ENCODE measurements at regions not wholly inside any gene's neighbourhood (a gene's known extent, or its start where the extent isn't known, plus 50 kb on each side); places are given as distances from the start of the nearest gene placed in this dataset.

DNA sequence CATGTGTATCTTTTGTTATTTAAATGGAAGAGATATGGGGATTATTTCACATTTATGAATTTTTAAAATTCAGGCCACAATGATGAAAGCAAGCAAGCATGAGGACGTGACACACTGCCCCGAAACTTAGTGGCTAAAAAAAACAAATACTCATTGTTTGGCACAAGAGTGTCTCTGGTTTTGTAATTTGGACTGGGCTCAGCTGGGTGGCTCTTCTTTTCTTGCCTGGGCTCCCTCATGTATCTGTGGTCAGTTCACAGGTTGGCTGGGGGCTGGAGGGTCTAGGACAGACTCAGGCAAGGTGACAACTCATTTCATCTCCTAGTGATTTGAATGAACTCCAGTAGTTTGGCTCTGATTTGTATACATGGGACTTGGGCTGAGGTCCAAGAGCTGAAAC is 238.4 kb upstream of the PRKX start:
- Histone ChIP-seq H3K36me3 (ENCODE audit: control insufficient read depth in 4 of 4, insufficient read depth in 3 of 4, low read depth in 1 of 4, low read length in 3 of 4) (no peaks in the 10 kb centered on the region), H3K9me3 (ENCODE audit: control insufficient read depth in 4 of 4, low read length in 3 of 4) (no peaks in the 10 kb centered on the region), H3K27me3 (ENCODE audit: control insufficient read depth in 4 of 4, insufficient read depth in 4 of 4, low read length in 3 of 4) (no peaks in the 10 kb centered on the region), H3K4me1 (ENCODE audit: control insufficient read depth in 4 of 4, insufficient read depth in 4 of 4, low read length in 3 of 4) (no peaks in the 10 kb centered on the region), H3K27ac (ENCODE audit: low read depth in 1 of 2, low read length in 2 of 2) (no peak overlapping the region), H3K9ac (ENCODE audit: low read depth in 1 of 2, low read length in 2 of 2) (no peak overlapping the region), H3K4me3 (ENCODE audit: low read depth in 1 of 3, low read length in 3 of 3) (no peak overlapping the region)
- no peak for TF ChIP-seq RXRA (IDR thresholded peaks at IDR 0.05)
- TF ChIP-seq FOXA1 (IDR thresholded peaks at IDR 0.05), result no peak
- TF ChIP-seq GABPA (IDR thresholded peaks at IDR 0.05 in 1 of 2, conservative IDR thresholded peaks at IDR 0.05 in 1 of 2), result no peak
- no peak for TF ChIP-seq NR2F2 (IDR thresholded peaks at IDR 0.05)
- no peak for TF ChIP-seq EGR1 (IDR thresholded peaks at IDR 0.05; ENCODE audit: low read depth in 2 of 2)
- TF ChIP-seq YY1 (IDR thresholded peaks at IDR 0.05), result no peak
- TF ChIP-seq HNF4A (conservative IDR thresholded peaks at IDR 0.05), result no peak
- no peak for TF ChIP-seq RAD21 (IDR thresholded peaks at IDR 0.05)
- TF ChIP-seq, protein P1, sequence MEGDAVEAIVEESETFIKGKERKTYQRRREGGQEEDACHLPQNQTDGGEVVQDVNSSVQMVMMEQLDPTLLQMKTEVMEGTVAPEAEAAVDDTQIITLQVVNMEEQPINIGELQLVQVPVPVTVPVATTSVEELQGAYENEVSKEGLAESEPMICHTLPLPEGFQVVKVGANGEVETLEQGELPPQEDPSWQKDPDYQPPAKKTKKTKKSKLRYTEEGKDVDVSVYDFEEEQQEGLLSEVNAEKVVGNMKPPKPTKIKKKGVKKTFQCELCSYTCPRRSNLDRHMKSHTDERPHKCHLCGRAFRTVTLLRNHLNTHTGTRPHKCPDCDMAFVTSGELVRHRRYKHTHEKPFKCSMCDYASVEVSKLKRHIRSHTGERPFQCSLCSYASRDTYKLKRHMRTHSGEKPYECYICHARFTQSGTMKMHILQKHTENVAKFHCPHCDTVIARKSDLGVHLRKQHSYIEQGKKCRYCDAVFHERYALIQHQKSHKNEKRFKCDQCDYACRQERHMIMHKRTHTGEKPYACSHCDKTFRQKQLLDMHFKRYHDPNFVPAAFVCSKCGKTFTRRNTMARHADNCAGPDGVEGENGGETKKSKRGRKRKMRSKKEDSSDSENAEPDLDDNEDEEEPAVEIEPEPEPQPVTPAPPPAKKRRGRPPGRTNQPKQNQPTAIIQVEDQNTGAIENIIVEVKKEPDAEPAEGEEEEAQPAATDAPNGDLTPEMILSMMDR (IDR thresholded peaks at IDR 0.05; ENCODE audit: low read depth, low read length, missing input control), result no peak
- TF ChIP-seq SP1 (IDR thresholded peaks at IDR 0.05), result no peak
- WGBS, result 59% methylated on average over 2 of the region's 2 CpGs
- no peak for DNase-seq (ENCODE audit: low spot score)

DNA sequence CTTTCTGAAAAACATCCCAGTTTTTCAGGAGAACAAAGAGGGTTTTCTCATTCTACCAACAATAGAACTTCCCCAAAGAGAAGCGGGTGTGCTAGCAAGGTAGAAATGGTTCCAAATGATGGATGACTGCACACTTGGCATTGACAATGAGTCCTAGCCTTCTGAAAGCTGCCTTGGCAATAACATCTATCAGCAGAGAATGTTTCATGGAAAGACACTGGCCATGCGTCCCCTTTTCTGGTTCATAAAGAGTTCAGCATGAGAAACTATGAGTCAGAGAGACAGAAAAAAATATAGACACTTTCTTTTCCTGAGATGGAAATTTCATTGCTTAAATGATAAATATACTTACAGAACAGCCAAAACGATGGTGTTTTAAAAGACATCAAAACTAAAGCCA is 236.9 kb upstream of the PRKX start:
- H3K36me3 ChIP-seq (ENCODE audit: control insufficient read depth in 4 of 4, insufficient read depth in 3 of 4, low read depth in 1 of 4, low read length in 3 of 4), result no peaks in the 10 kb centered on the region
- H3K27me3 ChIP-seq (ENCODE audit: control insufficient read depth in 4 of 4, insufficient read depth in 4 of 4, low read length in 3 of 4), result no peaks in the 10 kb centered on the region
- H3K4me1 ChIP-seq (ENCODE audit: control insufficient read depth in 4 of 4, insufficient read depth in 4 of 4, low read length in 3 of 4), result no peaks in the 10 kb centered on the region
- no peak overlapping the region for H3K27ac ChIP-seq (ENCODE audit: low read depth in 1 of 2, low read length in 2 of 2)
- no peak for DNase-seq (ENCODE audit: low spot score)
- TF ChIP-seq TAF1 (conservative IDR thresholded peaks at IDR 0.05) (no peak), FOXA1 (IDR thresholded peaks at IDR 0.05) (no peak), FOXA2 (IDR thresholded peaks at IDR 0.05) (no peak), JUND (IDR thresholded peaks at IDR 0.05) (no peak), HNF4G (IDR thresholded peaks at IDR 0.05) (no peak), EGR1 (IDR thresholded peaks at IDR 0.05; ENCODE audit: low read depth in 2 of 2) (no peak), RXRA (IDR thresholded peaks at IDR 0.05) (no peak)
- TF ChIP-seq, protein P2, sequence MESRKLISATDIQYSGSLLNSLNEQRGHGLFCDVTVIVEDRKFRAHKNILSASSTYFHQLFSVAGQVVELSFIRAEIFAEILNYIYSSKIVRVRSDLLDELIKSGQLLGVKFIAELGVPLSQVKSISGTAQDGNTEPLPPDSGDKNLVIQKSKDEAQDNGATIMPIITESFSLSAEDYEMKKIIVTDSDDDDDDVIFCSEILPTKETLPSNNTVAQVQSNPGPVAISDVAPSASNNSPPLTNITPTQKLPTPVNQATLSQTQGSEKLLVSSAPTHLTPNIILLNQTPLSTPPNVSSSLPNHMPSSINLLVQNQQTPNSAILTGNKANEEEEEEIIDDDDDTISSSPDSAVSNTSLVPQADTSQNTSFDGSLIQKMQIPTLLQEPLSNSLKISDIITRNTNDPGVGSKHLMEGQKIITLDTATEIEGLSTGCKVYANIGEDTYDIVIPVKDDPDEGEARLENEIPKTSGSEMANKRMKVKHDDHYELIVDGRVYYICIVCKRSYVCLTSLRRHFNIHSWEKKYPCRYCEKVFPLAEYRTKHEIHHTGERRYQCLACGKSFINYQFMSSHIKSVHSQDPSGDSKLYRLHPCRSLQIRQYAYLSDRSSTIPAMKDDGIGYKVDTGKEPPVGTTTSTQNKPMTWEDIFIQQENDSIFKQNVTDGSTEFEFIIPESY (IDR thresholded peaks at IDR 0.05), result no peak
- TF ChIP-seq, protein P3, sequence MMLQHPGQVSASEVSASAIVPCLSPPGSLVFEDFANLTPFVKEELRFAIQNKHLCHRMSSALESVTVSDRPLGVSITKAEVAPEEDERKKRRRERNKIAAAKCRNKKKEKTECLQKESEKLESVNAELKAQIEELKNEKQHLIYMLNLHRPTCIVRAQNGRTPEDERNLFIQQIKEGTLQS (IDR thresholded peaks at IDR 0.05), result no peak
- no peaks in the 10 kb centered on the region for H3K9me3 ChIP-seq (ENCODE audit: control insufficient read depth in 4 of 4, low read length in 3 of 4)
- H3K9ac ChIP-seq (ENCODE audit: low read depth in 1 of 2, low read length in 2 of 2), result no peak overlapping the region
- H3K4me3 ChIP-seq (ENCODE audit: low read depth in 1 of 3, low read length in 3 of 3), result no peak overlapping the region
- 75% methylated on average over 3 of the region's 3 CpGs for WGBS

DNA sequence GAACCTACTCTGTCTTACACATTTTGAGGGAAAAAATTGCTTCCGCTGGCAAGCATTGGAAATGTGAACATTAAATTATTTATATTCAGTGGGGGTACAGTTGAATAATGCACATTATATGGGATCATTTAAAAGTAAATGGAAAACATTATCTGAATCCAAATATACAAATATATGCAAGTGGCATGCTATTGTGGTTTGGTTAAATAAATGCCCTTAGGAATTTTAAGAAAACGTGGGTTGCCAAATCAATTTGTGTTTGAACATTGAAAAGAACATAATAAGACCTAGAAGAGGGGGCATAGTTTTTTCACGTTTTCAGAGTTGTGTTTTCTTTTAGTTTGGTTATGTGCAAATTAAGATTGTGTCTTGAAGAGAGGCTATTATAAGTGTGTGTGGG is 230.5 kb upstream of the PRKX start:
- Histone ChIP-seq H3K4me3 (ENCODE audit: low read depth in 1 of 3, low read length in 3 of 3) (no peak overlapping the region), H3K9ac (ENCODE audit: low read depth in 1 of 2, low read length in 2 of 2) (no peak overlapping the region), H3K36me3 (ENCODE audit: control insufficient read depth in 4 of 4, insufficient read depth in 3 of 4, low read depth in 1 of 4, low read length in 3 of 4) (no peaks in the 10 kb centered on the region), H3K4me1 (ENCODE audit: control insufficient read depth in 4 of 4, insufficient read depth in 4 of 4, low read length in 3 of 4) (peaks cover 0 to 8% (median 7%) of the 10 kb centered on the region in 4 donors), H3K27ac (ENCODE audit: low read depth in 1 of 2, low read length in 2 of 2) (no peak overlapping the region), H3K9me3 (ENCODE audit: control insufficient read depth in 4 of 4, low read length in 3 of 4) (peaks cover 0 to 3% (median 0%) of the 10 kb centered on the region in 4 donors), H3K27me3 (ENCODE audit: control insufficient read depth in 4 of 4, insufficient read depth in 4 of 4, low read length in 3 of 4) (no peaks in the 10 kb centered on the region)
- WGBS, result 55% methylated on average over 3 of the region's 3 CpGs
- no peak for DNase-seq (ENCODE audit: low spot score)
- TF ChIP-seq, protein P3 (IDR thresholded peaks at IDR 0.05), result no peak
- no peak for TF ChIP-seq RAD21 (IDR thresholded peaks at IDR 0.05)
- TF ChIP-seq, protein P4, sequence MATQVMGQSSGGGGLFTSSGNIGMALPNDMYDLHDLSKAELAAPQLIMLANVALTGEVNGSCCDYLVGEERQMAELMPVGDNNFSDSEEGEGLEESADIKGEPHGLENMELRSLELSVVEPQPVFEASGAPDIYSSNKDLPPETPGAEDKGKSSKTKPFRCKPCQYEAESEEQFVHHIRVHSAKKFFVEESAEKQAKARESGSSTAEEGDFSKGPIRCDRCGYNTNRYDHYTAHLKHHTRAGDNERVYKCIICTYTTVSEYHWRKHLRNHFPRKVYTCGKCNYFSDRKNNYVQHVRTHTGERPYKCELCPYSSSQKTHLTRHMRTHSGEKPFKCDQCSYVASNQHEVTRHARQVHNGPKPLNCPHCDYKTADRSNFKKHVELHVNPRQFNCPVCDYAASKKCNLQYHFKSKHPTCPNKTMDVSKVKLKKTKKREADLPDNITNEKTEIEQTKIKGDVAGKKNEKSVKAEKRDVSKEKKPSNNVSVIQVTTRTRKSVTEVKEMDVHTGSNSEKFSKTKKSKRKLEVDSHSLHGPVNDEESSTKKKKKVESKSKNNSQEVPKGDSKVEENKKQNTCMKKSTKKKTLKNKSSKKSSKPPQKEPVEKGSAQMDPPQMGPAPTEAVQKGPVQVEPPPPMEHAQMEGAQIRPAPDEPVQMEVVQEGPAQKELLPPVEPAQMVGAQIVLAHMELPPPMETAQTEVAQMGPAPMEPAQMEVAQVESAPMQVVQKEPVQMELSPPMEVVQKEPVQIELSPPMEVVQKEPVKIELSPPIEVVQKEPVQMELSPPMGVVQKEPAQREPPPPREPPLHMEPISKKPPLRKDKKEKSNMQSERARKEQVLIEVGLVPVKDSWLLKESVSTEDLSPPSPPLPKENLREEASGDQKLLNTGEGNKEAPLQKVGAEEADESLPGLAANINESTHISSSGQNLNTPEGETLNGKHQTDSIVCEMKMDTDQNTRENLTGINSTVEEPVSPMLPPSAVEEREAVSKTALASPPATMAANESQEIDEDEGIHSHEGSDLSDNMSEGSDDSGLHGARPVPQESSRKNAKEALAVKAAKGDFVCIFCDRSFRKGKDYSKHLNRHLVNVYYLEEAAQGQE (IDR thresholded peaks at IDR 0.05), result no peak
- TF ChIP-seq GABPA (IDR thresholded peaks at IDR 0.05 in 1 of 2, conservative IDR thresholded peaks at IDR 0.05 in 1 of 2), result no peak
- TF ChIP-seq FOXA2 (IDR thresholded peaks at IDR 0.05), result no peak
- TF ChIP-seq FOXA1 (IDR thresholded peaks at IDR 0.05), result no peak
- no peak for TF ChIP-seq HNF4G (IDR thresholded peaks at IDR 0.05)
- no peak for TF ChIP-seq RXRA (IDR thresholded peaks at IDR 0.05)

All from liver (tissue), 8 donors.